Erythroblast (primary cell): ENCODE measurements at regions not wholly inside any gene's neighbourhood (a gene's known extent, or its start where the extent isn't known, plus 50 kb on each side); places are given as distances from the start of the nearest gene placed in this dataset.

Experiments used
- GATA1 ChIP-seq: IDR thresholded peaks from 2 replicates; pipeline ENCODE4 v1.6.1; 2011; ENCODE audit warnings: low read depth, mild to moderate bottlenecking, control low read depth, low read length, moderate library complexity
- POLR2A ChIP-seq: IDR thresholded peaks from 2 replicates; pipeline ENCODE4 v1.6.1; 2011; ENCODE audit warnings: mild to moderate bottlenecking, low read length

- no peak for TF ChIP-seq POLR2A
- no peak for TF ChIP-seq GATA1
Observed at GRCh38 chr16:5681966-5682365, 584.4 kb upstream of the EEF2KMT start.
